ENCODE measurements at regions not wholly inside any gene's neighbourhood (a gene's known extent, or its start where the extent isn't known, plus 50 kb on each side); places are given as distances from the start of the nearest gene placed in this dataset.

DNA sequence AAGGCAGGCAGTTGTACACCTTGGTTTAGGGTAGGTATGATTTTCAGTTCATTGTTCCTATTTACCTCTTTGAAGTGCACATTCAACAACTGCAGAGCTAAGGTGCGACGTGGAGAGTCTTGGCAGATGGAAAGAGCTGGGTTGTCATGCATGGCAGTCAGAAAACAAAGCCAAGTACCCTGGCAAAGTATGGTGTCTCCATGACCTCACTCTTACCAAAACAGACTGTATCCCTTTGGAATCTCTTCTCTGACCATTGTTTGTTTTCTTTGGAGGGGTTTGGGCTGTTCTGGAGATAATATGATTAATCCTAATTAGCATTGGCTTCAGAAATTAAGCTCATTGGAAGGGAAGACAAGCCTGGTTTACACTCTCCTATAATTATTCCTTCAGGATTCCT is 665.7 kb downstream of the DNAH5 start:
- H3K9me3 ChIP-seq = no peaks in the 10 kb centered on the region

GRCh38 chr5:13278148-13278547 is 666.3 kb downstream of the DNAH5 start:
- Histone ChIP-seq H3K4me3 (no peak overlapping the region), H3K9me3 (no peaks in the 10 kb centered on the region), H3K27ac (no peak overlapping the region), H3K4me1 (no peaks in the 10 kb centered on the region), H3K27me3 (no peaks in the 10 kb centered on the region), H3K36me3 (no peaks in the 10 kb centered on the region)
- no peak for DNase-seq
- TF ChIP-seq POLR2A (IDR thresholded peaks at IDR 0.05) (no peak), CTCF (IDR thresholded peaks at IDR 0.05) (no peak)

More for the DNA sequence above, 665.7 kb downstream of the DNAH5 start:
- H3K27me3 ChIP-seq = no peaks in the 10 kb centered on the region
- no peak overlapping the region for H3K4me3 ChIP-seq
- H3K36me3 ChIP-seq = no peaks in the 10 kb centered on the region
- DNase-seq = no peak
- H3K27ac ChIP-seq = no peak overlapping the region
- TF ChIP-seq POLR2A (IDR thresholded peaks at IDR 0.05) (no peak), CTCF (IDR thresholded peaks at IDR 0.05) (no peak)
- H3K4me1 ChIP-seq = no peaks in the 10 kb centered on the region

DNA sequence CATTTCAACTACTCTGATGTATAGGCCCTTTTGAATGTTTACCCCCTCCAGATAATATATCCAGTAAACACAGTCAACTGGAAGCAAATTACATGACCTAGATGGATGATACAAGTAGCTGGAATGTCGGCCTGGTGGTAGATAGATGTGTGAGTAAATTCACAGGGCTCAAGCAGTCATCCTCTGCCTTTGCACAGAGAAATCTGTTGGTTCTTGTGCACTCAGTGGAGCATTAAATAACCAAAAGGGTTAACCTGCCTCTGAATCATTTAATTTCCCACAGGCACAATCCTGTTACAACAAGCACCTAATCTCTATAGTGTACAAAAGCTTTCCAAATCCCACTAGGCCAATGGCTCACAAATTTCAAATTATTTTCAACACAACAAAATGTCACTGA is 668.3 kb downstream of the DNAH5 start:
- Histone ChIP-seq H3K4me1 (no peaks in the 10 kb centered on the region), H3K27ac (no peak overlapping the region), H3K4me3 (no peak overlapping the region), H3K27me3 (no peaks in the 10 kb centered on the region), H3K9me3 (no peaks in the 10 kb centered on the region), H3K36me3 (no peaks in the 10 kb centered on the region)
- no peak for TF ChIP-seq POLR2A (IDR thresholded peaks at IDR 0.05)
- TF ChIP-seq CTCF (IDR thresholded peaks at IDR 0.05) = no peak
- DNase-seq = no peak

GRCh38 chr5:13263701-13264100 is 680.8 kb downstream of the DNAH5 start:
- Histone ChIP-seq H3K9me3 (no peaks in the 10 kb centered on the region), H3K27ac (no peak overlapping the region), H3K4me3 (no peak overlapping the region), H3K27me3 (no peaks in the 10 kb centered on the region), H3K36me3 (no peaks in the 10 kb centered on the region), H3K4me1 (no peaks in the 10 kb centered on the region)
- TF ChIP-seq CTCF (IDR thresholded peaks at IDR 0.05) = no peak
- no peak for TF ChIP-seq POLR2A (IDR thresholded peaks at IDR 0.05)
- DNase-seq = no peak

DNA sequence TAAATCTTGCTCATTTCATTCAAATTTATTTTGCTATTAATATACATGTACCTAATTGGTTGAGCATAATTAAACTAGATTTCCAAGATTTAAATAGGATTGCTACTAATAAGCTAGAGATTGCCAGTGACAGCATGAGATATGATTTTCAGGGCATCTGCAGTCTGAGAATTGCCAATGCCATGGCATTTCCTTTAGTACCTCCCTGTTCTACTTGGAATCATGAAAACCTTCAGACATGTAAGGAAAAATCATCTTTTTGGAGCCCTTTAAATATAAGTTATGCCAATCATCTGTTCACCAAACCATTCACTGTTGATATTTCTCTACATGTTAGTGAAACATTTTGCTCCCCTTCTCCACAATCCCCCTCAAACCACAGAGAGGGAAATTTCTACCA is 691.4 kb downstream of the DNAH5 start:
- Histone ChIP-seq H3K27ac (no peak overlapping the region), H3K36me3 (no peaks in the 10 kb centered on the region), H3K27me3 (no peaks in the 10 kb centered on the region), H3K9me3 (no peaks in the 10 kb centered on the region), H3K4me3 (no peak overlapping the region), H3K4me1 (no peaks in the 10 kb centered on the region)
- TF ChIP-seq POLR2A (IDR thresholded peaks at IDR 0.05) = no peak
- TF ChIP-seq CTCF (IDR thresholded peaks at IDR 0.05) = no peak
- no peak for DNase-seq

DNA sequence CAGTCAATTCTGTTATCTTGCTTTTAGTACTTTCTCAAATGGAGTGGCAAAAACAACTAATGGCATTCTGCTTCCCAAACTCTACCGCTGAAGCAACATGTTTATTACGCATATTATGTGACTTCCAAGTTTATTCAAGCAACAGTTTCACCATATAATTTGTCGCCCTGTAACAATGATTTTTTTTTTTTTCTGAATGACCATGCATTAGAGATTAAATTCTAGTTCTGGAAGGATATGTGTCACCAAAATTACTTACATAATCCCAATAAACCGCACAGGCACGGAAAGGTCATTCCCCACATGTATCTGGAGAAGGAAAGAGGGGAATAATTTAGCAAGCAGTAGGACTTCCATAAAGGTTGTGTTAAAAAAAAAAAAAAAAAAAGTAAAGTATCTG is 691.8 kb downstream of the DNAH5 start:
- Histone ChIP-seq H3K4me1 (no peaks in the 10 kb centered on the region), H3K27ac (no peak overlapping the region), H3K9me3 (no peaks in the 10 kb centered on the region), H3K27me3 (no peaks in the 10 kb centered on the region), H3K4me3 (no peak overlapping the region), H3K36me3 (no peaks in the 10 kb centered on the region)
- no peak for DNase-seq
- TF ChIP-seq POLR2A (IDR thresholded peaks at IDR 0.05) = no peak
- no peak for TF ChIP-seq CTCF (IDR thresholded peaks at IDR 0.05)

All from Peyer's patch (tissue), 4 donors.